BLaER1 treated with 17β-estradiol and CSF1 and Interleukin-3, amounts not matched to agents 10 nM and 100 nM (cell line): ENCODE measurements at regions not wholly inside any gene's neighbourhood (a gene's known extent, or its start where the extent isn't known, plus 50 kb on each side); places are given as distances from the start of the nearest gene placed in this dataset.

Source experiments
- H3K27ac ChIP-seq, 11 experiments: shearing (Covaris generic); formaldehyde crosslinking; 2 replicates each; pipeline ENCODE4 v1.8.1; 2022
- H3K27me3 ChIP-seq, 11 experiments: shearing (Covaris generic); formaldehyde crosslinking; 2 replicates each; pipeline ENCODE4 v1.8.1; 2022
- H3K36me3 ChIP-seq, 11 experiments: shearing (Covaris generic); formaldehyde crosslinking; 2 replicates each; pipeline ENCODE4 v1.8.1; 2022
- H3K4me1 ChIP-seq, 10 experiments: shearing (Covaris generic); formaldehyde crosslinking; 2 replicates each; pipeline ENCODE4 v1.8.1; 2022
- H3K4me2 ChIP-seq, 11 experiments: shearing (Covaris generic); formaldehyde crosslinking; 2 replicates each; pipeline ENCODE4 v1.8.1; 2022
- H3K4me3 ChIP-seq, 10 experiments: shearing (Covaris generic); formaldehyde crosslinking; 2 replicates each; pipeline ENCODE4 v1.8.1; 2022
- H3K9ac ChIP-seq, 11 experiments: shearing (Covaris generic); formaldehyde crosslinking; 2 replicates each; pipeline ENCODE4 v1.8.1; 2022
- H3K9me3 ChIP-seq, 11 experiments: shearing (Covaris generic); formaldehyde crosslinking; replicated peaks in 1 of 11; 2 replicates each; pipeline ENCODE4 v1.8.1; 2022
- H4K20me1 ChIP-seq, 11 experiments: shearing (Covaris generic); formaldehyde crosslinking; 2 replicates each; pipeline ENCODE4 v1.8.1; 2022
- Cebpa-rat ChIP-seq, 11 experiments: shearing (Covaris generic); IDR thresholded peaks; 2 replicates each; pipeline ENCODE4 v1.8.1; 2022

DNA sequence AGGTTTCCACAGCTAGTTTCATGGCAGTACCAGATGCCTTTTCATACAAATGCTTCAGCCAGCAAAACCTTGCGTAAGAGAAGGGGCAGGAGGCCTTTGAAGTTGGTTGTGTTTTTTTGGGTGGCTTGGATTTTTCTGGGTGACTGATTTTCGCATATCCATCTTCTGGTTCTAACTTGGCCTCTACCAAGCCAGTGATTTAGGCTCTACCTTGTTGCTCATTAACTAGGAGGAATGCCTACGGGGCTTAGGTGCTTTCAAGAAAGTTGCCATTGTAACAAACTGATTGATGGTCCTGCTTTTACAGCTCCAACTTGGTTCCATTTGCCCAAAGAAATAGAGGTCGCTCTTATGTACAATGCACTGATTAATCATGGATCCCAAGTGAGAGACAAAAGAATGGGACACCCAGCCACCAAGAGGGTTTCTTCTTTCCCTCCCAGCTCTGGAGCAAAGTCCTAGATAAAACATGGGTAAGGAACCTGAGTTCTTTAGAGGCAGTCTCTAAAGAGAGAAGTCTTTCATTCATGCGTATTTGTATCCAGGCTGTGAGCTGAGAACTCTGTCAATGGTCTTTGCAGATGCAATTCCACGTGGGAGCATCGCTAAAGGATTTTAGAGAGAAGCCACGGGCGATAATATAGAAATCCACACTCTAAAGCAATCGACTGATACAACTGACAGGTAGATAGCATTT, 92.1 kb upstream of the FGFR2 start:
- Histone ChIP-seq H3K4me1 (peaks cover 0 to 19% (median 2%) of the 10 kb centered on the region in 10 experiments; a peak in 8 of 20 replicates), H3K4me2 (peak overlapping the region in 6 of 11 experiments; percentile 11 to 29 (median 18); a peak in 5 of 22 replicates), H3K36me3 (no peaks in the 10 kb centered on the region), H3K9me3 (no peaks in the 10 kb centered on the region), H3K27ac (no peak overlapping the region), H3K27me3 (no peaks in the 10 kb centered on the region), H3K4me3 (no peak overlapping the region), H4K20me1 (no peaks in the 10 kb centered on the region), H3K9ac (no peak overlapping the region)
- no peak for TF ChIP-seq Cebpa-rat (IDR thresholded peaks at IDR 0.05)

DNA sequence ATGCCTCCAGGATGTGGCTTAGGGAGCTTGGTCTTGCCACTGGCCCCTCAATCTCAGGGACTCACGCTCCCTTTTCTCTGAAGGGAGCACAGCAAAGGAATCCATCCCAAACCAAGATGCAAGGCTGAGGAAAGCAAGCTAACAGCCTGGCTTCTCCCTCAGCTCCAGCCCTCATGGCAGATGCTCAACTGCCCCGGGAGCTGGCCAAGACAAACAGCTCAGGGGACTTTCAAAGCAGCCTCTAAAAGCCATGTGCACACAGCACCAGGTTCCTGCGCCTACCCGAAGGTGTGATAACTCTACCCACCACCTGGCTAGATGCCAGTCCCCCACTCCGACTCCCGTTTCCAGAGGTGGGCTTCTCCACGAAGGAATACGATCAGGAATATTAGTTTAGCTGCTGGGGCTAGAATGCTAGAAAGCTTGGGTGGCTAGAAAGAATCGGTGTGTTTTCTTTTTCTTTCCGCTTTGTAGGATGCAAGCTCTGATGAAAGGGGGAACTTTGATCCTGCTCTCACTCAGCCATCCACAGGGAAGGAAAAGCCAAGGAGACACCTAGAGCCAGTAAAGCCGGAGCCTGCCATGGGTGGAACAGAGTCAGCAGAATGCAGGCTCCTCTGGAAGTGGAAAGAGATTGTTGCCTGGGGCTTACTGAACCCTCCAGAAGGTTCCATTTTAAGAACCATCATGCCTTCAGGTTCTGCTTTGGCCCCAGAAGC, 89.0 kb upstream of the FGFR2 start:
- no peaks in the 10 kb centered on the region for H3K9me3 ChIP-seq
- H3K4me1 ChIP-seq, result peaks cover 0 to 19% (median 2%) of the 10 kb centered on the region in 10 experiments; a peak in 7 of 20 replicates
- no peak overlapping the region for H3K27ac ChIP-seq
- H3K27me3 ChIP-seq, result no peaks in the 10 kb centered on the region
- no peaks in the 10 kb centered on the region for H4K20me1 ChIP-seq
- H3K9ac ChIP-seq, result no peak overlapping the region
- no peaks in the 10 kb centered on the region for H3K36me3 ChIP-seq
- TF ChIP-seq Cebpa-rat (IDR thresholded peaks at IDR 0.05), result no peak
- no peak overlapping the region for H3K4me2 ChIP-seq
- no peak overlapping the region for H3K4me3 ChIP-seq

DNA sequence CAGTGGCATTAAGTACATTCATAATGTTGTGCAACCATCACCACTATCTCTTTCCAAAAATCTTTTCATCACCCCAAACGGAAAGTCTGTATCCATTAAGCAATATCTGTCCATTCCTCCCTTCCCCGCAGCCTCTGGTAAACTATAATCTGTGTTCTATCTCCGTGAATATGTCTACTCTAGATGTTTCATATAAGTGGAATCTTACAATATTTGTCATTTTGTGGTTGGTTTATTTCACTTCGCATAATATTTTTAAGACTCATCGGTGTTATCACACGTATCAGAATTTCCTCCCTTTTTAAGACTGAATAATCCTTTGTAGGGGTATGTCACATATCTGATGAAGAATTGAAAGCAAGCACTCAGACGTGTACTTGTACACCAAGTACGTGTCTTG, 86.0 kb upstream of the FGFR2 start:
- Histone ChIP-seq H3K9me3 (peaks cover 0 to 2% (median 0%) of the 10 kb centered on the region in 11 experiments; a peak in 5 of 22 replicates), H3K27ac (no peak overlapping the region), H3K4me2 (no peak overlapping the region), H3K4me1 (peaks cover 0 to 7% (median 0%) of the 10 kb centered on the region in 10 experiments; a peak in 6 of 20 replicates), H3K27me3 (no peaks in the 10 kb centered on the region), H3K36me3 (no peaks in the 10 kb centered on the region), H3K4me3 (no peak overlapping the region), H3K9ac (no peak overlapping the region), H4K20me1 (no peaks in the 10 kb centered on the region)
- no peak for TF ChIP-seq Cebpa-rat (IDR thresholded peaks at IDR 0.05)

DNA sequence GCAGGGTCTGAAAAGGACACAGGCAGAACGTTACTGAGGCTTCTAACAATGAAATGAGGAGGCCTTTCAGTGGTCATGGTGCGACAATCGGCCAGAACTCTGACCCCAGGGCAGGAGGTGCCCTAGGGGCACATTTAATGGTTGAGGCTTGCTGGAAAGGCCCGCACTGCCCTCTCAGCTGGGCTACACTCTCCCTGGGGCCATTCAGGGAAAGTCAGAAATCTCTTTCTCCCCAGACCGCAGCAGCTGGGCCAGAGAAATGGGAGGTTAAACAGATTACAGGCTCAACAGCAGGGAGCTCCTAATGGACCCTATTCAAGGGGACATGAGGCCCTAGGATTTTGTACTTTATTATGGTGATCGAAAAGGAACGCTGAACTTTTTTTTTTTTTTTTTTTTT, 85.6 kb upstream of the FGFR2 start:
- Histone ChIP-seq H3K9me3 (peaks cover 2 to 6% (median 4%) of the 10 kb centered on the region in 11 experiments), H3K4me3 (no peak overlapping the region), H3K27me3 (no peaks in the 10 kb centered on the region), H3K9ac (no peak overlapping the region), H3K4me2 (no peak overlapping the region), H3K27ac (no peak overlapping the region), H3K36me3 (no peaks in the 10 kb centered on the region), H4K20me1 (no peaks in the 10 kb centered on the region), H3K4me1 (peaks cover 0 to 3% (median 0%) of the 10 kb centered on the region in 10 experiments; a peak in 4 of 20 replicates)
- TF ChIP-seq Cebpa-rat (IDR thresholded peaks at IDR 0.05), result no peak

DNA sequence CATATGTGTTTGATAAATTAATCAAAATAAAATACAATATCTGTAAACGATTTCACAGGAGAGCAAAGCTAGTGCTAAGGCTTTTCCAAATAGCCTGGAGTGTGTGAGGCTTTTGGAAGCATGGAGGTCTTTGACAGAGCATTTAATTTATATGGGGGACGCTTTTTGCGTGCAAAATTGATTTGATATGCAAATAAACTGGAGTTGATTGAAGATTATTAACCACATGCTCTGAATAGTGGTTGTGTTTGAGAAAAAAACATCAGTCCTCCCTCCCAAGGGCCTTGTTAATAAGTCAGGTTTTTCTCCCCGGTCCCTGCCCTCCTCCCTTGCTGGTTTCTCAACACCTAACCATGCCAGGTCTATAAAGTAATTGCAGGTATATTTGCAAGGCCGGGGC, 85.1 kb upstream of the FGFR2 start:
- H3K27me3 ChIP-seq, result no peaks in the 10 kb centered on the region
- no peak overlapping the region for H3K4me2 ChIP-seq
- H4K20me1 ChIP-seq, result no peaks in the 10 kb centered on the region
- TF ChIP-seq Cebpa-rat (IDR thresholded peaks at IDR 0.05), result no peak
- peaks cover 7 to 11% (median 9%) of the 10 kb centered on the region in 11 experiments for H3K9me3 ChIP-seq
- H3K27ac ChIP-seq, result no peak overlapping the region
- no peak overlapping the region for H3K4me3 ChIP-seq
- H3K9ac ChIP-seq, result no peak overlapping the region
- no peaks in the 10 kb centered on the region for H3K36me3 ChIP-seq
- H3K4me1 ChIP-seq, result no peaks in the 10 kb centered on the region

DNA sequence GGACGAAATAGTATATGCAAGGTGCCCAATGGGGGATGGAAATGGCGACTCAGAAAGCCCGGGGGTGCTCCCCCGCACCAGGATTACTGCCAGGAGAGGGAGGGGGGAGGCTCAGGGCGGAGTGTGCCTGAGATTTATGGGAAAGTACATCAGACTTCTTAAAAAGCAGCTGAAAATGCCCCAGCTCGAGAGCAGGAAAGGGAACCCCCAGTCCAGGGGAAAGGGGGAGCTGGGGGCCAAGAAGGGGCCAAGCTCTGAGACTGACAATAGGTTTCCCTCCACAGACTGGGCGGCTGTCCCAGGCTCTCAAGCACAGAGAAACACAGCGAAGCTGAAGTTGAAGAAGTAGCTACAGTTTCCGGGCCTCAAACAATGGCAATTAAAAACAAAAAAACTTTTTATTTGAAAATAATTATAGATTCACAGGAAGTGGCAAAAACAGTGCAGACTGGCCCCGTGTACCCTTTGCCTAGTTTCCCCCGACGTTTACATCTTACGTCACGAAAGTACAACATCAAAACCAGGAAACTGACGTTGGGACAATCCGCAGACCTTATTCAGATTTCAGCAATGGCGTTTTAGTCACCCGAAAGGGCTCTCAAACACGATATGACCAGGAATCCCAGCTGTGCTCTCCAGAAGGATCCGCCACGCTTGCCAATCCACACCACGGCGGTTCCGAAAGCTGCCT, 83.9 kb upstream of the FGFR2 start:
- H3K9me3 ChIP-seq, result peaks cover 10 to 20% (median 16%) of the 10 kb centered on the region in 11 experiments
- H3K4me1 ChIP-seq, result no peaks in the 10 kb centered on the region
- H3K4me2 ChIP-seq, result no peak overlapping the region
- no peaks in the 10 kb centered on the region for H4K20me1 ChIP-seq
- TF ChIP-seq Cebpa-rat (IDR thresholded peaks at IDR 0.05), result no peak
- no peak overlapping the region for H3K27ac ChIP-seq
- H3K27me3 ChIP-seq, result no peaks in the 10 kb centered on the region
- no peaks in the 10 kb centered on the region for H3K36me3 ChIP-seq
- no peak overlapping the region for H3K9ac ChIP-seq
- H3K4me3 ChIP-seq, result no peak overlapping the region

DNA sequence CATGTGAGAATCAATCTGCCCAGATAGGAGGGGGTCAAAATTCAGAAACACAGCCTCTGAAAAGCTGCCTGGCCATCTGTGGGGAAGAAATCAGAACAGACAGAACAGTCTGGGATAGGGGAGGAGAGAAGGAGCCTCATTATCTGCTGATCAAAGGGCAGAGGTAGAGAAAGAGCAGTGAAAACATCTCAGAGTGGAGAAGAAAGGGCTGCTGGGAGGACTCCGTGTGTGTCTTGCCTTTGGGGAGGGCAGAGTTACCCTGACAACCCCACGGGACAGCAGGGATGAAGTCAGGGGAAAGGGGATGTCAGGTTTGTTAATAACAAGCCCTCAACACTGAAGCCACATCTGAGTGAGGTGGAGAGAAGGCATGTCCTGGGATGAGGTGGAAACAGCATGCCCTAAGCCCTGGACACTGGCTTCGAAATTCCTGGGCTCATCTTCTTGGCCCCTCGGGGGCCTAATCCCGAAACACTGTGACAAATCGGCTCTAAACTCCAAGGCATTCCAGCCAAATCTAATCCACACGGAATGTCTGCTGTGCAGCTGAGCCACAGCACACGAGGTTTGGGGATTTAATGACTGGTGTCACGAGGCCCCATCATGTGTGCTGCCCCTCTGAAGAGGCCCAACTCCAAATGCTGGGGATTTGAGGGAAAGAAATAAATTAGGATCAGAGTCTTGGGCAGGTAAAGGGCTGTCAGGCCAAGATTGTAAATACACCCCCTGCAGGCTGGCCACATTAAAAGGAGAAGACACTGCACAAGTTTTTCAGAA, 82.8 kb upstream of the FGFR2 start:
- Histone ChIP-seq H3K4me1 (no peaks in the 10 kb centered on the region), H3K9ac (no peak overlapping the region; a peak in 1 of 22 replicates), H4K20me1 (no peaks in the 10 kb centered on the region), H3K36me3 (no peaks in the 10 kb centered on the region), H3K27ac (no peak overlapping the region), H3K9me3 (peaks cover 12 to 25% (median 16%) of the 10 kb centered on the region in 11 experiments), H3K4me3 (no peak overlapping the region), H3K4me2 (no peak overlapping the region), H3K27me3 (no peaks in the 10 kb centered on the region)
- TF ChIP-seq Cebpa-rat (IDR thresholded peaks at IDR 0.05), result no peak

DNA sequence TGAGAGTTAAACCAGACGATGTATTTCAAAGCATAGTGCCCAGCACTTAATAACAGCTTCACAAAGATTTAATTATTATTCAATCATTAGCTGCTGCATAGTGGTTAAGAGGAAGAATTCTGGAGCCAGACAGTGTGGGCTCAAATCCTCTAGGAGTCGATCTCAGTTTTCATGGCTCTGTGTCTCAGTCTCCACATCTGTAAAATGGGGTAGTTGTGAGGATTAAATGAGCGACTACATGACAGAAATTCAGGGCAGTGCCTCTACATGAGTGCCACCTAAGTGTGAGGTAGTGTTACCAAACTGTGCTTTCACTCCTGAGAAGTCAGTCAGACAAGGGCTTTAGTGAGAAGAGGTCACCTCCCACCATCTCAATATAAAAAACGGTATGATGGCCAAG, 81.7 kb upstream of the FGFR2 start:
- H4K20me1 ChIP-seq, result no peaks in the 10 kb centered on the region
- no peaks in the 10 kb centered on the region for H3K27me3 ChIP-seq
- H3K4me2 ChIP-seq, result no peak overlapping the region
- no peak for TF ChIP-seq Cebpa-rat (IDR thresholded peaks at IDR 0.05)
- no peaks in the 10 kb centered on the region for H3K4me1 ChIP-seq
- H3K9me3 ChIP-seq, result peaks cover 16 to 37% (median 25%) of the 10 kb centered on the region in 11 experiments
- H3K36me3 ChIP-seq, result no peaks in the 10 kb centered on the region
- no peak overlapping the region for H3K9ac ChIP-seq
- no peak overlapping the region for H3K4me3 ChIP-seq
- H3K27ac ChIP-seq, result no peak overlapping the region
